ENCODE measurements at regions not wholly inside any gene's neighbourhood (a gene's known extent, or its start where the extent isn't known, plus 50 kb on each side); places are given as distances from the start of the nearest gene placed in this dataset.
"Not testable (repeated sequence)": the region's sequence is repeated elsewhere in the genome, so short reads cannot be mapped to it uniquely, and the experiment has no call there.

DNA sequence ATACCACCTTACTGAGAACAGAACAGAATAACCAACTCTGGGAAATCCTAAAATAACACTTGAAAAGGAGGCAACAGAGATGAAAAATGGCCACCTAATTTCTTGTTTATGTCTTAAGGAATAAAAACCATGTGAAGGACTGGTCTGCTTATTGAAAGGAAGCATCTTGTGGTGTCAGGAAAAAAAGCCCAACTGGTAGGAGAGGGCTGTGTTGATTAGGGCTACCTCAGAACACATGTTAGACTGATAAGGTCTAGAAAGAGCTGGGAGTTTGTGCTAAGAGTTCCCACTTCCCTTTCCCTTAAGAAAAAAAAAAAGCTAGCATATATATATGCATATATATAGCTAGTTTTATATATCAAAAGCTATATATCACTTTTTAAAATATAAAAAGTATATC lies 425.3 kb upstream of the BTBD3 start:
- no peak for DNase-seq

DNA sequence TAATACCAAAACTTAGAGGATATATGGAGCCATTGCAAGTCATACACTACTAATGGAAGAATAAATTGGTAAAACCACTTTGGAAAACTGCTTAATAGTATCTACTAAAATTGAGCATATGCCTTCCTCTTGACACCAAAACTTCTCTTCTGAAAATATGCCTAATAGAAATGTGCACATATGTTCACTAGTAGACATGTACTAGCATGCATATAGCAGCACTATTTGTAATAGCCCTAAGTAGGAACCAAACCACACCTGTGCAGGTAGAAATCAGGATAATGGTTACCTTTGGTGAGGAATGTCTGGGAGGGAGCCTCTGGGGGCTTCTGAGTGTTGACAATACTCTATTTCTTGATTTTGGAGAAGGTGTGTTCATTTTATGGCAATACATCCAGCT lies 424.8 kb upstream of the BTBD3 start:
- no peak for DNase-seq

DNA sequence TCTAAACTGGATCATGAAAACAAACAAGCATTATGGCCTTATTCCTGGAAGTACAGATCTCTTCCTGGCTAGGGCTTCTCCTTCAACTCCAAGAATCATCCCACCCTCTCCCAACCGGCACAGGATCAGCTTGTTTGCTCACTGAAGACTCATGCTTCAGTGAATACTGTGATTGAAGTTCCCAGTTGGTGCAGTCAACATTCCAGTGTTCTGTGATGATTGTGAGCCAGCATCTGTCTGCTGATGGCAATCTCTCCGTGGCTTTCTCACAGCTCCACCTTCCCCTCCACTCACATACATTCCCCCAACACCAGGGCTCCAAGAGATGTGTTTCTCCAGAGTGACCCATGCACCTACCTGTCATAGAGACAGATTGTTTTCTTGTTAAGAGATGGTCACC lies 421.3 kb upstream of the BTBD3 start:
- no peak for DNase-seq

DNA sequence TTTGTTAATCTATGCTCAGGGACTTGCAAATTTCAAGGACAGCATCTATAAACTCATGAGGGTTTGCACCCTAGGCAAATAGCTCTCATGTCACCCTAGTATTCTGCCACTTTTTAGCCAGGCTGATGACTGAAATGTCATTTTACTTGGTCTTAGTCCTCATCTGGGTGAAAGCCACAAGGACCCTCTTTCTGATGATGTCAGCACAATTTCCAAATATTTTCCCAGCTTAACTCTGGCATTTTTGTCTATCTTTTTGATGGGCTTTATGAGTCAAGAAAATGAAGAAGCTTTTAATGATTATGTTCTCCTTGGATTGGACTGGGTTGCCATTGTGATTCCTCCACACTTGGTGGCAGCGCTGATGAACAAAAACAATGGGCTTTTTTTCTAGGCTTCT lies 420.1 kb upstream of the BTBD3 start:
- DNase-seq = no peak

DNA sequence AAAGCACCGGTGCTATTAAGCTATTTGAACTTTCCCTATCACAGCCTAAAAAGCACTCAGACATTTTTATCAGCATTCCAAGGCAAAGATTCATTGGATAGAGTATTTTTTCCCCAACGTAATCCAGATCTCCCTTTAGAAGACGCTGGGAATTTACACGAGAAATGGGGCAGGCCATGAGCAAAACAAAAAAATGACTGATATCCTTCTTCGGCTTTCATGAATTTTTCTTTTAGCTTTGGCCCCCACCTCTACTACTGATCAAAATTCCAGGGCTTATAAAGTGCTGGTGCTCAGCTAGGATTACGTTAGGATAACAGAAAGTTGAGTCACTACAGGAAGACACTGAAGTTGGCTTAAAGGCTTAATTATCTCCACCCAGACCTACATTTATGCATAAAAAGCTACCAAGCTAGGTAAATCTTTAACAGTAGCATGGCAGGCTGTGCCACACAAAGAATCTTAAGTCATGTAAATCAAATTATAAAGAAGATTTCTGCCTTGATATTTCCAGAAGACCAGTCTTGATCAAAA lies 418.5 kb upstream of the BTBD3 start:
- no peak for DNase-seq

DNA sequence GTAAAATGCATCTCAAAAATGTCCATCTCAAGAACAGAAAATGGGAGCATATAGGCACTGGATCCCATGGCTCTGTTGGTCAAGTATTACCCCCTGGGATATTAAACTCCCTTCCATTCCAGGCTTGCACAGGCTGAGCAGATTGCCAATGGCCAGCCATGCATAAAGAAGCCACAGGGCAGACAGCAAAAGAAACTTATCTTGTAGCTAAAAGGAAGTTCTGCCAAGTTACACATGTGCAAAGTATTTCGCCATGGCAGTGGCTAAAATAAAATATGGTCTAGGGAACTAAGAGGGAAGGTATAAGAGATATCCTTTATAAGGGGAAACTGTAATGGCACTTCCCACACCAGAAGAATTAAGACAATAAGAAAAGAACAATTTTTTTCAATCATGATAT lies 415.6 kb upstream of the BTBD3 start:
- DNase-seq = peak; percentile 68

DNA sequence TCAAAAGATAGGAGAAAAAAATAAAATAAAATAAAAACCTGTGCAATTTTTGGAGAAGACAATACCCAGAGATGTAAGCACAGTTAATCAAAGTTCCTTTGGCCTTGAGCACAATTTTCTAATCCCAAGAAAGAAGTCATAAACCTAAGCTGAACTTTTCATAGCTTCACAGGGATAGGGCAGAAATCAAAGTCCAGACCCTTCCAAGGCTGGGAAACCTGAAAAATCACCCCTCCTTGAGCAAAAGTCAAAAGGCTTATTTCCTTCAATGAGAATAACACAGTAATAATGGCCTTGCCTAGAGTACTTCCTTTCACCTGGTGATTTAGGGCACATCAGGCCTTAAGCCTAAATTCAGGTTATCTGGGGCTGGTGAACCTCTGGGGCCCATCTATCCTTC lies 415.0 kb upstream of the BTBD3 start:
- no peak for DNase-seq

DNA sequence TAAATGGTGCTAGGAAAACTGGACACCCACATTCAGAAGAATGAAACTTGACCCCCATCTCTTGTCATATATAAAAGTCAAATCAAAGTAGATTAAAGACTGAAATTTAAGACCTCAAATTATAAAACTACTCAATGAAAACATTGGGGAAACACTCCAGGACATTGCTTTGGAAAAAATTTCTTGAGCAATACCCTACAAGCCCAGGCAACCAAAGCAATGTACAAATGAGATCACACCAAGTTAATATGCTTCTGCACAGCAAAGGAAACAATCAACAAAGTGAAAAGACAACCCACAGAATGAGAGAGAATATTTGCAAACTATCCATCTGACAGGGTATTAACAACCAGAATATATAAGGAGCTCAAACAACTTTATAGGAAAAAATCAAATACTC lies 407.9 kb upstream of the BTBD3 start:
- DNase-seq = no peak

DNA sequence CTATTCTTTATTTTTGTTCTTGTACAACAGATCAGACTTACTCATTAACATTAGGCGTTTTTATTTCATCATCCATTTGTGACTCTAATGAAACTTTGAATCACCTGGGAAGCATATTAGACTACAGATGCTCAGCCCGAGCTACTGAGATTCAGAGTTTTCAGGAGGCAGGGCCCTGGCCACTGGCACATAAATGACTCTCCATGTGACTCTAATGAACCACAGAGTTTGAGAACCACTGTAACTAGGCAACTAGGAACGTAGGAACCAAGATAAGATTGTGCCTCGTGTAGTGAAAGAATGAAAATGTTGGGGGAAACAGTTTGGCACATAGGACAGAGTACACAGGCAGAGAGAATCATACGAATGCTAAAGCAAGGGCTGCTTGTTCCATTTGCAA lies 405.9 kb upstream of the BTBD3 start:
- no peak for DNase-seq

DNA sequence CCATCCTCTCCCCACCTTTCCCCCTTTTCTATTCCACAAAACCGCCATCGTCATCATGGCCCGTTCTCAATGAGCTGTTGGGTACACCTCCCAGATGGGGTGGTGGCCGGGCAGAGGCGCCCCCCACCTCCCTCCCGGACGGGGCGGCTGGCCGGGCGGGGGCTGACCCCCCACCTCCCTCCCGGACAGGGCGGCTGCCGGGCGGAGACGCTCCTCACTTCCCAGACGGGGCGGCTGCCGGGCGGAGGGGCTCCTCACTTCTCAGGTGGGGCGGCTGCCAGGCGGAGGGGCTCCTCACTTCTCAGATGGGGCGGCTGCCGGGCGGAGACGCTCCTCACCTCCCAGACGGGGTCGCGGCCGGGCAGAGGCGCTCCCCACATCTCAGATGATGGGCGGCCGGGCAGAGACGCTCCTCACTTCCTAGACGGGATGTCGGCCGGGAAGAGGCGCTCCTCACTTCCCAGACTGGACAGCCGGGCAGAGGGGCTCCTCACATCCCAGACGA lies 404.4 kb upstream of the BTBD3 start:
- DNase-seq = not testable (repeated sequence)

DNA sequence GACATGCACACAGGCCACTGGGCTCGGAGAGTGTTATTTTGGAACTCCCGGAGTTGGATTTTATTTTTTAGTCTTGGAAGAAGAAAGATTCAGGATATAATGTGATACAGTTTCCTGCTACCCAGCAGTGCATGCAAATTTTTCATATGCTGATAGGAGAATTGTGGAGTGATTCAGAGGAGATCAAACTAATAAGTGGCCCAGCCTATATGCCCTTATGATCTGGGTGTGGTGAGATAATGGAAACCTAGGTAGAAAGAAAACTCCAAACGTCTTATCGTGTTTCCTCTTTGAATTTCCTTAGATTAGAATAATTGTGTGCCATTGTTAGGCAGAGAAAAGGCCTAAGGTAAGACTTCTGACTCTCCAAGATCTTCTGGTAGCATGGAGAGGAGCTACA lies 401.2 kb upstream of the BTBD3 start:
- DNase-seq = no peak

DNA sequence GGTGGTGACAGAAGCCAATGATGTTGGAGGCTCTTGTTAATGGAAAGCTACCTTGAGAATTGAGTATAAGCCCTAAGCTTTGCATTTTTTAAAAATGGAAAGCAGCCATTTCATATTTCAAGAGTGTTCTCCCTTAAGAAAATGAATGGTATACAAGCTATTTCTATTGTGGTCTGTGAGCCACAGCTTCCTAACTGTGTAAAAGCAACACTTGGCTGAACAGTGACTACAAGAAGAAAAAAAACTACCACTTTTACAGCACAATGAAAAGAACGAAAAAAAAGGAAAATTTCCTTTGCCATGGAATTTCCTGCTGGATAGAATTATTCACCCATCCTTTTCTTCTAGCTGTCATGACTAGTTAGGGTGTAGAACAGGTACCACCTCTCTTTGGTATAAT lies 397.1 kb upstream of the BTBD3 start:
- DNase-seq = no peak

DNA sequence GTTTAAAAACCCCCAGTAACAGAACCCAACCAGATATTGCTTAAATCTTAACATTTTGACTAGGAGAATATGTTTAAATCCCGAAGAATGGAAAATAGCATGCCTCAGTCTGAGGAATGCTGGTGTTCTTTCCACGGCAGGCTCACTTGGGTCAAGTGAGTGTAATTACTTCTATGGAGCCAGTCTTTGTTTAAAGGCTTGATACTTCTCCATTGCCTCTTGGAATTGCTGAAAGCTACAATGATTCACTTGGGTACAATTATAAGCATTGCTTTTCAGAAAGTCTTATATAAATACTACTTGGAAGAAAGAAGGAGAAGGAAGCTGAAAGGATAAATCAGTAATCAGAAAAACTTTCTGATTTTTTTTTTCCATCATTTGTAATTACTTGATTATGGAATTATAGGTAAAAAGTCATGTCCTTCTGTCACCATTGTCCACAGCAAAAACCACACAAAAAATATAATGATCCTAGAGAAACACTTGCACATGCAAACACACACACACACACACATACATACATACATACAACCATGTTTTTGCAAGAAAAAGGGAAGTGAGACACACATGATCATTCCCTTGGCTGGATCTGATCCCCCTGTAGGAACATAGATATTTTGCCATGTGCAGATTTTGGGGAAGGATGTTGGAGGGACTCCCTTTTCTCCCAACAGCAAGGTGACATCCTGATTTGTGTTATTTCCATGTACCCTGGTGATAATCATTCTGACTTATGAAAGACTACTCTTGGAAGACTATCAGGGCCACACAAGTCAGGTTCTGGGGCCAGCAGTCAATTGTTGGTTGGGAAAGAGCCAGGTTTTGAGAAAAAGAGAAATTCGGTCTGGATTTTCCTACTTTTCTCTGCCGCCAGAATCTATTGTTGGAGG lies 396.0 kb upstream of the BTBD3 start:
- no peak for DNase-seq

DNA sequence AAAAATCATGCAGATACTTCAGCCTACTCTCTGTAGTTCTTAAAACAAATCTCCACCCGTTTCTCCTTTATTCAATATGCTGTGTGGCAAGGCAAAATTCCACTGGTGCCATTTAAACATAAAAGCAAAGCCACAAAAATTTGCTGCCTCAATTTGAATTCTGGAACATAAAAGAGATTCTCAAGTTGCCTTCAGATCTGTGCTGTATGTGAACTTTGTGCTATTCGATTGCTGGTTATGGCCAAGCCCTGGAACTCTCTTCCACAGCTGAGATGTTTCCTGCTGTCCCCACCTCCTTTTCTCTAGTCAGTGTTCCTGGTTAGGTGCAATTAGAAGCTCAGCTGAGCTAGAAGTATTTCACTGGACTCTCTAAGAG lies 395.3 kb upstream of the BTBD3 start:
- no peak for DNase-seq

DNA sequence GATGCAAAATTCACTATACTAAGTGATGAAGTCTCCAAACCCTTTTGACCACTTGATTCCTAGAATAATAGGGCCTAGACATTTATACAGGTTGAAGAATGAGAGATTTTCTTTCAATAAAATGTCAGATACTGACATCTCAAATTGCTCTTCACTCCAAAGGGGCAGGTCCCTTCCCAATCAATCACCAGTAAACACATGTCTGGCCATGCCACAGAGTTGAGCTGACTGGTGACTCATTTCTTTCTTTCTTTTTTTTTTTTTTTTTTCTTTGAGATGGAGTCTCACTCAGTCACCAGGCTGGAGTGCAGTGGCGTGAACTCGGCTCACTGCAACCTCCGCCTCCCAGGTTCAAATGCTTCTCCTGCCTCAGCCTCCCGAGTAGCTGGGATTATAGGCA lies 388.6 kb upstream of the BTBD3 start:
- DNase-seq = no peak

DNA sequence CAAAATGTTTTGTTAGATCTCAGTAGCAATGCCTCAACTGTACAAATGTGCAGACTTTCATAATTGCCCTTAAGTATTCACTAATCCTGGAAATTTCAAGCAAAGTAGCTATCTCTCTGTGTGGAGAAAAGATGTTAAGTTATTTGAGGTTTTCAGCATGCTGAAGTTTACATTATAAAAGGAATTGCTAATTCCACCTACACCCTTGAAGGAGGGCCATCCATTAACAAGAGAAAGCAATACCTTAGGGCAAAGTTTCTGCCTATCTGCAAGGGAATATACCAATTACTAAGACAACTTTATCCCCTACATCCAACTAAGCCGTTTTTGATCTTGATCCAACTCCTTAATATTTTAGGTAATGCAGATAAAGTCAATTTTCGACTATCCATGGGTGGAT lies 380.7 kb upstream of the BTBD3 start:
- DNase-seq = no peak

DNA sequence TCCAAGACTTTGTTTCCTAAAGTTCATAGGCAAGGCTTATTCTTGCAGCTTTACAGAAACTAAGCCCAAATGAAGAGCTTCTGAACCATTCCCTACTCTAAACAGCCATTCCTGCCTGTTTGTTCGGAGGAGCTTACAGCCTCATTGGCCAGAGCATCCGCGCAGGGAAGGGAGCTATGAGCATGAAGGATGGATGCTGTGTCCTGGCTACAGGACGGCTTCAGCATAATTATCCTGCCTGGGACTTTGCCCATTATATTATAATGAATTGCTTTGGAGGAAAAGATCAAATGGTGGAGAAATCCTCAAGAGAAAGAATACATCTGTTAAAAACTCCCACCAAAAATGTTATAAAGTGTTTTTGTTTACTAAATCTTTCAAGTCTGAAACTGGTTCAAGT lies 378.2 kb upstream of the BTBD3 start:
- DNase-seq = no peak

DNA sequence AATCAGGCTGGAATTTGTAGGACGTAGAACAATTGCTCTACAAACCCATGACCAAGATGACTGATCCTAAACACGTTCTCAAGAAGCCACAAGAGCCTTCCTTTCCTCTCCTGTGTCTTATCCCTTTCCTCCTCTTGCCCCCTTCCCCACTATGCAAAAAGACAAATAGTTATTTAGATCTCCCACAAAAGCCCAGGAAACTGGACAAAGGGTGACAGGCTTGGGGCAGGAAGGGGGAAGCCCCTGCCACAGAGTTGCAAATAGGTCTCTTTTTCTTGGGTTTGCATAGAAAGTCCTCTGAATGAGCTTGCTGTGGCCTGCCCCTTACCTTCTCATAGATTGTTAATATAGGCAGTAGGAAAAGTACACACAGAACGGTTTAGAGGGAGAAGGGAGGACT lies 377.1 kb upstream of the BTBD3 start:
- DNase-seq = no peak

DNA sequence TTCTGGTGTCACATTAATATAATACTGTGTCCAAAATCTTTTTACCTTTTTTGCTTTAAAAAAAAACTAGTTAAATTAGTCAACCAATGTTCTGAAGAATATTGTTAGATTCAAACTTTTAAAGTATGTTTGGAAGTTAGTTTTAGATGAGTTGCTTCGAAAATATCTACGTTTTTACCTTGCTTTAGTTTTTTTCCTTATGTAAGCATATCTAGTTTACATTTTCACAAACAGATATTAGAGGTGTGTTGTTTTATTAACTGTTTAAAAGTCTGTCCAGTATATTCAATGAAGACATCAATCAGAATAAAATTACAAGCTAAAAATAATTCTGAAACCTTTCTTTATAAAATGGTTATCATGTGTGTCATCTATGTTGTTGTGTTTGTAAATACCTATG lies 375.0 kb upstream of the BTBD3 start:
- DNase-seq = no peak

DNA sequence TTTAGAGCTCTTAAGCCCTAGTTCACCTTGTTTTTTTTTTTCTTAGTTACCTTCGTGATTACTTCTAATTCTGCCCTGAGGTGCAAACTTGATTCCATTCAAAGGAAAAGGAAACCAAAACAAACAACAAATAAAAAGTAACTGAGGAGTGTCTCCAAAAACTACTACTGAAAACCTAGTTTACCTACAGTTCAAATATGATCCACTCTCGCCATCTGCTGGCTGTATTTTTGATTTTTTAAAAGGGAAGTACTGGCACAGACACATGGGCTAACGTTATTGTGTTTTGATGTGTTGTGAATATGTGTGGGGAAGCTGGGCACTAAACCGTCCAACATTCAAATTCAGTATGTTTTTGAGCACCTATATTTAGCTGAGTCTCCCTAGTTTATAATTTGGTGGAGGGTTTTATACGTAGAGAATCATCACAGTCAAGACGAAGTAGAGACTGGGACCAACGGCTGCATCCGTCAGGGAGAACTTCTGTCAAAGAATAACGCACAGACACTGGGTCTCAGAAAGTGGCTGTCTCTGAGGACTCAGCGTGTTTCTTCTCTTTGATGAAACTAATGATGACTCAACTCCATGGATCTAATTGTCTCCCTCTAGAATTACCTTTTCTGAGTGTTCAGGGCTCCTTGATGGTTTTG lies 373.5 kb upstream of the BTBD3 start:
- DNase-seq = no peak

DNA sequence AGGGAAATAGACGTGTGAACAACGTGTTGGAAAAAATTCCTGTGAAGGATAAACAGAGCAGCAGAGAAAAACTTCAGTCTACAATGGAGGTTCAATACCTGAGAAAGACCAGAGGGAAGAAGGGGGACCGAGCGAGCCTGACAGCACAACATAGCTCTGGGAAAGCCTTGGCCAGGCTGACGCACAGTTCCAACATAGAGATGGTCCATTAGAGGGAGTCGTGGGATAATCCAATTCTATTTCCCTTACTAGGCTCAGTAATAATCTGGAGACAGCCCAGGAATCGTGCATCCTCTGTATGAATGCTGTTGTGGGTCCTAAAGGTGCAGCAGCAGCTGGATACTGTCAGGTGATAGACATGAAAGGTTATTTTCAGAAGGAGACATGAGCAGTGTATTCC lies 370.8 kb upstream of the BTBD3 start:
- no peak for DNase-seq

DNA sequence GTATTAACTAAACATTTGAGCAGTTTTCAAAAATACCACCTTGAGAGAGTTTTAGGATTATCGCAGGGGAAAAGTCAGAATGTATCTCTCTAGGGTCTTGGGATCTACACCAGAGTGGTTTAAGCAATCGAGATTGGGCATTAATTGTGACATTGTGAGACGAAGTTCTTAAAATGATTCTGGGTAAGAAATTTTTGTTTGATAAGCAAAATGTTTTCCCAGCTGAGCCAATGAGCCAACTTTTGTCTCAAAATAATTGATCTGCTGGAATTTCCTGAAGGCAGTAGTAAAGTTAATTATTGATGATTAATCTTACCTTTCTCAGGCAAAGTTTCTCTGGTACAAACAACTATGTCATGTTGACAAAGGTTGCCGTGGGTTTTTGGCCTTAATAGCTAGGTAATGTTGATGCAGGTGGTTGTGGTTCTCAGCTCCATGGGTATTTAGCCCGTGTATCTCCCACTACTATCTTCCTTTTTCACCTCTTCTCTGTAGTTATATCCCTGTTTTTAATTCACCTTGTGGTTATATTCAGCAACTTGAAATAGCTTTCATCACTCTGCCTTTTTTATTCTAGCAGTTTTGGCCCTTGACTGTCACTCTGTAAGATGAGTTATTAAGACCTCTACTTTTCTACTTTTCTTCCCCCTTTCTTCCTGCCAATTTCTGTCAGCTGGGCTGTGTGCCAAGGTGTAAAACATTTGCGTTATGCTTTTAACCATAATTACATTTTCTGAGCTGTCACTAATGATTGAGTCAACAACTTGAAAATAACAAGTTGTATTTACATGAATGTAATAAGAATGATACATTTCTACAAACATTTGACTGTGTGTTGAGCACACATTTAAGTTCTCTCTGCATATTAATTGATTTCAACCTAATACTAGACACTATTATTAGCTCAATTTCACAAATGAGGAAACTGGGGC lies 368.3 kb upstream of the BTBD3 start:
- DNase-seq = no peak

DNA sequence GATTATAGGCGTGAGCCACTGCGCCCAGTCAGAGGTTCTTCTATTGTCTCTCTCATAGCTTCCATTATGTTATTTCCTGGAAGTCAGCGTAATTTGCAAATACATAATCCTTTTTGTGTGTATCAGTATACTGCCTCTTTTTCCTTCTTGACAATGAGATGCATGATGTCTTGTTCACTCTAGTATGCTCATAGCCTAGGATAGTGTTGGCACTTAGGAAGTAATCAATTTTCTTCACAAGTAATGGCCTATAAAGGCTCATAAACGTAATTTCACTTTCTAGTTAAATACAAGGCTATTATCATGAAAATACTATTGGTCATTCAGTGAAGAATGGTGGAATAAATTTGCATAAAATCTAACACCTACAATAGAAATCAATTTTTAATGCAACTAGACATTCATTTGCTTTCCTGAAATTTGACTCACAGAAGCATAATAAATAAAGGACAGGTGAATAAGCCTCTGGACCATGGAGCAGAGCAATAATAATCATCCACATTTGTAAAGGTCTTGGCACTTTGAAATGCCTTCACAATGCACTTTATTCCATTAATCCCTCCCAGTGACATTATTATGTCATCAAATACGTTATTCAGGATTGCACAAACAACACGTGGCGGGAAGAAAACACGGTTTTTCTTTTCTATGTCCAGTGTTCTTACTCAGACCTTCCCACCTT lies 366.9 kb upstream of the BTBD3 start:
- DNase-seq = no peak

Data from GF-D8 (cell line).